Omental fat pad (tissue), 3 donors: ENCODE measurements at regions not wholly inside any gene's neighbourhood (a gene's known extent, or its start where the extent isn't known, plus 50 kb on each side); places are given as distances from the start of the nearest gene placed in this dataset.

Experiments
- ATAC-seq: fragments of 150-250 bp; one replicate; pipeline ENCODE4 v1.9.1; 2016; ENCODE audit warnings: mild to moderate bottlenecking, moderate library complexity; ENCODE audit not compliant: low FRiP score
- DNase-seq: peaks from one replicate; pipeline ENCODE4 v3.0.0-alpha.2; 2019; ENCODE audit warnings: low spot score
- CTCF ChIP-seq, 3 donors: fragments of 450-650 bp; IDR thresholded peaks; one replicate each; pipeline ENCODE4 v1.5.1; 2016 to 2017; ENCODE audit warnings: antibody characterized with exemption in 3 of 3, mild to moderate bottlenecking in 3 of 3, moderate library complexity in 2 of 3

DNA sequence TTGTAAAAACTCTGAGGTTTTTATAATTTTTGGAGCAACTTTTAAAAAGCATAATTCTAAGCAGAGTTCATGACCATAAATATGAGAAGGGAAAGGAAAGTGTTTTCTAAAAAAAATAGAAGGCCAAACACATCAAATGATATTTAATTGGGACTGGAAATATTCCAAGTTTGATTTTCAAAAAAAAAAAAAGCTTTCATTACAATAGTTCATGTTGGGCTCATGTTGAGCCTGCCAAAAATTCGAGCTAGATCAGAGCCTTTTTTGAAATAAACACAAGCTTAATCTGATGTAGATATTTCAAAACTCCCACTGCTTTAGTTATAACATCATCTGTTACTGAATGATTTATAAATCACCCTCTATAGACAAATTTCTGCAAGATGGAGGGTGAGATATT is 163.4 kb upstream of the DEFB112 start:
- no peak for DNase-seq
- no peak for TF ChIP-seq CTCF (IDR thresholded peaks at IDR 0.05)
- ATAC-seq: no peak

GRCh38 chr6:50214937-50215336 is 165.2 kb upstream of the DEFB112 start:
- TF ChIP-seq CTCF (IDR thresholded peaks at IDR 0.05): no peak
- DNase-seq (no peak), ATAC-seq (no peak)

- DNase-seq (no peak), ATAC-seq (no peak)
- no peak for TF ChIP-seq CTCF (IDR thresholded peaks at IDR 0.05)
Observed at GRCh38 chr6:50217841-50218240, 168.1 kb upstream of the DEFB112 start.

DNA sequence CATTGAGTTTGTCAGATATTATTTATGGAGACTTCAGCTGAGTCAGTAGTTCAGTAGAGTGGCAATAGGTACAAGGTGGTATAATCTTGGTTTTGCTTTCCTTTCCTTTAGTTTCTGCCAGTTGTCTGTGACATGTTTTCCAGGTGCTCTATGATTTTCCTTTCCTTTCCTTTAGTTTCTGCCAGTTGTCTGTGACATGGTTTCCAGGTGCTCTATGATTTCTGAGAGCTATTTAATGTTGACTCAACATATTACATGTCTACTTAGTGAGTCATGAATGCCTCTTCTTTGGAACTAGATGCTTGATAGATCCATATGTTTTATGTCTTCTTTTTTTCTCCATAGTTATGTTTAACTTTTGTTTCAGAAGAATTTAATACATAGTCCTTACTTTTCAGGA is 186.4 kb upstream of the DEFB112 start:
- TF ChIP-seq CTCF (IDR thresholded peaks at IDR 0.05): no peak
- no peak for DNase-seq
- ATAC-seq: no peak

GRCh38 chr6:50239853-50240252 is 190.1 kb upstream of the DEFB112 start:
- DNase-seq (no peak), ATAC-seq (no peak)
- TF ChIP-seq CTCF (IDR thresholded peaks at IDR 0.05): no peak

DNA sequence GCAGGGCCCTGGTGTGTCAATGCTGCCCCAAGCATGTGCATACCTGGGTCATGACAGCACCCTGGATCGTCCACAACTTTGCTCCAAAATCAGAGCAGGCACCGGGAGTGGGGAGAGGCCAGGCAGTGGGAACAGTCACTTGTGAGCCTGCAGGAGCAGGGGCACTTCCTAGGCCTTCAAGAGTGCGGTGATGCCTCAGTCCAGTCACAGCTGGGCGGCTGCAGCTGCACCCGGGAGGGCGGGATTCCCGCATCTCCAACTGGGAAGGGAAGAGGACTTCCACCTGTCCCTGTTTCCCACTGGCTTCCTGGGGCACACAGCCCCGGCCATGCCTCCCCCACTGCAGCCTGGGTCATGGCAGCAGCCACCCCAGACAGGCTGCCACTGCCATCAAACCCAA is 191.3 kb upstream of the DEFB112 start:
- DNase-seq (no peak), ATAC-seq (no peak)
- no peak for TF ChIP-seq CTCF (IDR thresholded peaks at IDR 0.05)

- ATAC-seq (no peak), DNase-seq (no peak)
- no peak for TF ChIP-seq CTCF (IDR thresholded peaks at IDR 0.05)
Observed at GRCh38 chr6:50249493-50249892, 199.8 kb upstream of the DEFB112 start.
